ENCODE measurements at regions not wholly inside any gene's neighbourhood (a gene's known extent, or its start where the extent isn't known, plus 50 kb on each side); places are given as distances from the start of the nearest gene placed in this dataset.

DNA sequence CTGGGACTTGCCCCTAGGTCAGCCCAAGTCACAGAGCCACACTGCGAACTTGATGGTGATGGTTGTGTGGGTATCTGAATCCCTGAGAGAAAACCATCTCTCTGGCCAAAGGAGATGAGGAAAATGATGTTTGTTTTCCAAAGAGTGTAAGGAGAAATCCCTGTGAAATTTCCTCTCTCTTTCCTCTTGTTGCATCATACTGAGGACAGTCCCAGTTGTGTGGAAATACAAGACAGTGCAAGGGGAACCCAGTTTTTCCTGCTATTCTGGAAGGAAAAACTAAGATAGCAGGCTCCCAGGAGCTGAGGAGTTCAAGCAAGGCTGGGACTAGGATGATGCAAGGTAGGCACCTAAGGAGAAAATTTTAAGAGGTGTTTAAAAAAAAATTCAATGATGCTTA is 86.8 kb upstream of the TOM1L1 start:
- Histone ChIP-seq H3K9me3 (no peaks in the 10 kb centered on the region), H3K27me3 (0 out of 2 replicates have a peak, but pooled peaks cover 3% of the 10 kb centered on the region), H3K36me3 (no peaks in the 10 kb centered on the region), H3K4me1 (peaks cover 6% of the 10 kb centered on the region), H3K4me3 (ENCODE audit: low read depth, low read length) (no peak overlapping the region)
- DNase-seq: no peak
- TF ChIP-seq, protein P1, sequence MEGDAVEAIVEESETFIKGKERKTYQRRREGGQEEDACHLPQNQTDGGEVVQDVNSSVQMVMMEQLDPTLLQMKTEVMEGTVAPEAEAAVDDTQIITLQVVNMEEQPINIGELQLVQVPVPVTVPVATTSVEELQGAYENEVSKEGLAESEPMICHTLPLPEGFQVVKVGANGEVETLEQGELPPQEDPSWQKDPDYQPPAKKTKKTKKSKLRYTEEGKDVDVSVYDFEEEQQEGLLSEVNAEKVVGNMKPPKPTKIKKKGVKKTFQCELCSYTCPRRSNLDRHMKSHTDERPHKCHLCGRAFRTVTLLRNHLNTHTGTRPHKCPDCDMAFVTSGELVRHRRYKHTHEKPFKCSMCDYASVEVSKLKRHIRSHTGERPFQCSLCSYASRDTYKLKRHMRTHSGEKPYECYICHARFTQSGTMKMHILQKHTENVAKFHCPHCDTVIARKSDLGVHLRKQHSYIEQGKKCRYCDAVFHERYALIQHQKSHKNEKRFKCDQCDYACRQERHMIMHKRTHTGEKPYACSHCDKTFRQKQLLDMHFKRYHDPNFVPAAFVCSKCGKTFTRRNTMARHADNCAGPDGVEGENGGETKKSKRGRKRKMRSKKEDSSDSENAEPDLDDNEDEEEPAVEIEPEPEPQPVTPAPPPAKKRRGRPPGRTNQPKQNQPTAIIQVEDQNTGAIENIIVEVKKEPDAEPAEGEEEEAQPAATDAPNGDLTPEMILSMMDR (IDR thresholded peaks at IDR 0.05; ENCODE audit: low read depth, low read length): no peak

DNA sequence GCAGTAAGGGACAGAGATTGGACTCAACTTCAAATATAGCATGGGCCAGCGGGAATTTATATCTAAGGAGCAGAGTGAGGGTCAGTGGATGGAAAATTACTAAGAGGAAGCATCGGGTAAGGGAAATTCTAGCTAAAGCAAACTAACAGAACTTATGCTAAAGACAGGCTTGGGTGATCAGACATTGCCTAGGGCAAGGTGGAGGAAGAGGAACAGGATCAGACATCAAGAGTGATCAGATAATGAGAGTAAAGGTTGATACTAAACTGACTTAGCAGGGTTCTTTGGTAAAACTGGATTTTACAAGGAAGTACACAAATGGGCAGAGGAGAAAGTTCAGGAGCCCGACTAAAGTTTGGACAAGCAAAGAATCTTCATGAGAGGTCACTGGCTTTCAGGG is 86.3 kb upstream of the TOM1L1 start:
- Histone ChIP-seq H3K9me3 (no peaks in the 10 kb centered on the region), H3K4me3 (ENCODE audit: low read depth, low read length) (no peak overlapping the region), H3K27me3 (0 out of 2 replicates have a peak, but pooled peaks cover 3% of the 10 kb centered on the region), H3K36me3 (no peaks in the 10 kb centered on the region), H3K4me1 (peaks cover 6% of the 10 kb centered on the region)
- TF ChIP-seq, protein P1 (IDR thresholded peaks at IDR 0.05; ENCODE audit: low read depth, low read length): no peak
- no peak for DNase-seq

DNA sequence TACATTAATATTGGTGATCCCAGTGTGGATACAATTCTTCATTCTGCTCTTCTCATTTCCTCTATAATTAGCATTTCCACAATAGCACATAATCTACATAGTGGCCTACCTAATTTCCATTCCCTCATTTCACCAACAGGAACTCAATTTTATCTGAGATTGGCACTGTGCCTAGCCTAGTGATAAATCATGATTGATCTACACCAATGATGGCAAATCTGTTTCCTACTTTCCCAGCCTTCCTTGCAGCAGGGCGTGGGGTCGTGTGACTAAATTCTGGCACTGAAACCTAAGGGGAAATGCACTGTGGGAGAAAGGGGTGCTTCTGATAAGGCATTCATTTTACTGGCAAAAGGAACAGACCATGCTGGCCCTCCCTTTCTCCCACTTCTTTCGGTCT is 66.6 kb upstream of the TOM1L1 start:
- Histone ChIP-seq H3K4me1 (peaks cover under 1% of the 10 kb centered on the region), H3K4me3 (ENCODE audit: low read depth, low read length) (no peak overlapping the region), H3K36me3 (no peaks in the 10 kb centered on the region), H3K9me3 (no peaks in the 10 kb centered on the region), H3K27me3 (no peaks in the 10 kb centered on the region)
- TF ChIP-seq, protein P1 (IDR thresholded peaks at IDR 0.05; ENCODE audit: low read depth, low read length): no peak
- DNase-seq: no peak

DNA sequence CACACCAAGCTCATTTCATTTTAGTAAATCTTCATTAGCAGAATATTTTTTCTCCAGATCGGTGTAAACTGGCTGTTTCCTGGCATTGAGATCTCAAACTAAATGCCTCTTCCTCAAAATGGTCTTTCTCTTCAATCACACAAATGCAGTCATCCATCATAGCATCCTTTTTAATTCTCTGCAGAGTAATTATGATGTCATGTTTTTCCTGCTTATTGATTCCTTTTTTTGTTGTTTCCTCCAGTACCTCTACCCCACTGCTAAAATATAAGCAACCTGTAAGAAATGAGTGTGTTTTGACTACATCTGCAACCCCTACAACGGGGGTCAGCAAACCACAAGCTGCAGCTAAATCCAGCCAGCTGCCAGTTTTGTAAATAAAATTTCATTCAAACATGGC is 65.6 kb upstream of the TOM1L1 start:
- no peaks in the 10 kb centered on the region for H3K9me3 ChIP-seq
- TF ChIP-seq, protein P1 (IDR thresholded peaks at IDR 0.05; ENCODE audit: low read depth, low read length): no peak
- H3K36me3 ChIP-seq: no peaks in the 10 kb centered on the region
- peaks cover 6% of the 10 kb centered on the region for H3K4me1 ChIP-seq
- H3K4me3 ChIP-seq (ENCODE audit: low read depth, low read length): no peak overlapping the region
- no peak for DNase-seq
- no peaks in the 10 kb centered on the region for H3K27me3 ChIP-seq

DNA sequence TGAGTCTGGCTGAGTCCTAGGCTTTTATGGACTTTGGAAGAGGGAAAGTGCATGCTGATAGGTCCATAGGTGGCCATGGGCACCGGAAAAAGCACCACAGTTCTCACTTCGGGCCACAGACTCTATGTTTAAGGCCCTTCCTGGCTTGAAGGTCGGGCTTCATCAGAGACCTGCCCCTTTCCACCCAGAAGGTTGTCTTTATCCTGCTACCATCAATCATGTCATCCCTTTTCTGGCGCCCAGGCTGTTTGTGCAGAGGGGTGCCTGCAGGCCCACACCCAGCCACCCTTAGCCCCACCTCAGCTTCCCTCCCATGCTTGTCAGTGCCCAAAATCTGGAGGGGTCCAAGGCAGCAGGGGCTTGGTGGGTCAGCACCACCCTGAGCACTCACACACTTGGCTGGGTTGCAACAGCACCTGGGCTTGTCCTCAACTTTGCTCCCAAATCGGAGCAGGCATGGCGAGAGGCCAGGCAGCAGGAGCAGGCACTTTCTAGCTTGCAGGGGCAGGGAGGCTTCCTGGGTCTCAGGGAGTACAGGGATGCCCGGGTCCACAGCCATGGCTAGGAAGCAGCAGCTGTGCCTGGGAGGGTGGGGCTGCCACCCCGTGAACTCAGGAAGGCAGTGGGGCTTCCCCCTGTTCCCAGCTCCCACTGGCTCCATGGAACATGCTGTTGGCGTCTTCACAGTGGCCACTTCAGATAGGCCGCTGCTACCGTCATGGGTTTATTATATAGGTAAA is 63.8 kb upstream of the TOM1L1 start:
- peaks cover 6% of the 10 kb centered on the region for H3K4me1 ChIP-seq
- TF ChIP-seq, protein P1 (IDR thresholded peaks at IDR 0.05; ENCODE audit: low read depth, low read length): no peak
- no peaks in the 10 kb centered on the region for H3K36me3 ChIP-seq
- no peaks in the 10 kb centered on the region for H3K27me3 ChIP-seq
- H3K9me3 ChIP-seq: no peaks in the 10 kb centered on the region
- no peak overlapping the region for H3K4me3 ChIP-seq (ENCODE audit: low read depth, low read length)
- no peak for DNase-seq

DNA sequence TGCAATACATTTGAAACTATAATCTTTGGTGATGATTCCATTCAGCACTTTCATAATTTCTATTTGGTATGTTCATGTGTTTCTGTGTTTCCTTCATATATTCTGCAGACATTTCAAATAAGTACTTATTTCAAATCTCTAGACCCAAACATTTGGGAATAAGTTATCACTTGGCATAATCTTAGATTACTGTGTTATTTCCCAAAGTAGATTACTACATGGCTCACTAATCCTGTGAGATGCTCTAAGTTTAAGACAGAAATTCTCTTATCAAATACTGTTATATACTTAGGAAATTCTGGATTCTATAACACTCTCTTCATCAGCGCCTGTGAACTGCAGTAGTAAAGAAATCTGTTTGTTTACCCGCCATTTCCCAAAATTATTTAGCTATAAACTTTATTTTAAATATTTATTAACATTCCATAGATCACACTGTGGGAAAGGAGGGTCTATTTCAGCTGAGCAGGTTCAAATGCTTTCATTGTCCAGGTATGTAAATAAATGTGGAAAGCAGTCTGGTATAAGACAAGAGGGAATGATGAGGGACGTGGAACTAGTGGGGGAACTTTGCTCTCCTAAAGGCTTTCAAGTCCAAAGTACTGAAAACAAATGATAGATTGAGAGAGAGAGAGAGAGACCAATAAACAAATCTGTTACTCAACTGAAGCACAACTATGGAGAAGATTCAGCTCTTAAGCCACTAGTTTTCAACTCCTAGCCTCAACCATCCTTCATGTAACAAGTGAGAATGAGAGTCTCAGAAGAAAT is 61.8 kb upstream of the TOM1L1 start:
- Histone ChIP-seq H3K4me3 (ENCODE audit: low read depth, low read length) (no peak overlapping the region), H3K9me3 (no peaks in the 10 kb centered on the region), H3K36me3 (no peaks in the 10 kb centered on the region), H3K4me1 (peaks cover 6% of the 10 kb centered on the region), H3K27me3 (no peaks in the 10 kb centered on the region)
- DNase-seq: no peak
- TF ChIP-seq, protein P1 (IDR thresholded peaks at IDR 0.05; ENCODE audit: low read depth, low read length): no peak
